GM21381 (cell line): ENCODE measurements at regions not wholly inside any gene's neighbourhood (a gene's known extent, or its start where the extent isn't known, plus 50 kb on each side); places are given as distances from the start of the nearest gene placed in this dataset.
"Not testable (repeated sequence)": the region's sequence is repeated elsewhere in the genome, so short reads cannot be mapped to it uniquely, and the experiment has no call there.

Source experiments
- ATAC-seq: cut with Tn5 transposase; IDR thresholded peaks from one replicate; pipeline ENCODE4 v1.9.1; 2021; ENCODE audit warnings: mild to moderate bottlenecking, moderate library complexity; ENCODE audit not compliant: unreplicated experiment

GRCh38 chr10:4403638-4404252 lies 422.3 kb upstream of the AKR1E2 start:
- ATAC-seq: no peak

GRCh38 chr10:4401080-4401479 lies 424.9 kb upstream of the AKR1E2 start:
- ATAC-seq: not testable (repeated sequence)

- ATAC-seq: no peak
Observed at GRCh38 chr10:4399556-4399955, 426.5 kb upstream of the AKR1E2 start.

GRCh38 chr10:4398602-4399001 lies 427.4 kb upstream of the AKR1E2 start:
- ATAC-seq: no peak

GRCh38 chr10:4397337-4397736 lies 428.7 kb upstream of the AKR1E2 start:
- no peak for ATAC-seq

- ATAC-seq: no peak
Observed at GRCh38 chr10:4396401-4397283, 429.4 kb upstream of the AKR1E2 start.

- no peak for ATAC-seq
Observed at GRCh38 chr10:4395731-4396130, 430.3 kb upstream of the AKR1E2 start.

- not testable (repeated sequence) for ATAC-seq
Observed at GRCh38 chr10:4394455-4394854, 431.6 kb upstream of the AKR1E2 start.

- no peak for ATAC-seq
Observed at GRCh38 chr10:4391683-4392082, 434.3 kb upstream of the AKR1E2 start.

GRCh38 chr10:4390219-4390618 lies 435.8 kb upstream of the AKR1E2 start:
- ATAC-seq: no peak

GRCh38 chr10:4385231-4385870 lies 440.7 kb upstream of the AKR1E2 start:
- ATAC-seq: no peak

- no peak for ATAC-seq
Observed at GRCh38 chr10:4384245-4384644, 441.8 kb upstream of the AKR1E2 start.

GRCh38 chr10:4383651-4384098 lies 442.3 kb upstream of the AKR1E2 start:
- ATAC-seq: no peak

GRCh38 chr10:4382811-4383210 lies 443.2 kb upstream of the AKR1E2 start:
- ATAC-seq: no peak

GRCh38 chr10:4373612-4374011 lies 452.4 kb upstream of the AKR1E2 start:
- ATAC-seq: no peak

- no peak for ATAC-seq
Observed at GRCh38 chr10:4373098-4373497, 452.9 kb upstream of the AKR1E2 start.

GRCh38 chr10:4372601-4373000 lies 453.4 kb upstream of the AKR1E2 start:
- ATAC-seq: no peak

- no peak for ATAC-seq
Observed at GRCh38 chr10:4371691-4372295, 454.2 kb upstream of the AKR1E2 start.

- no peak for ATAC-seq
Observed at GRCh38 chr10:4370376-4370775, 455.6 kb upstream of the AKR1E2 start.

GRCh38 chr10:4361581-4361980 lies 464.4 kb upstream of the AKR1E2 start:
- no peak for ATAC-seq

- no peak for ATAC-seq
Observed at GRCh38 chr10:4359003-4359402, 467.0 kb upstream of the AKR1E2 start.
